ENCODE measurements at regions not wholly inside any gene's neighbourhood (a gene's known extent, or its start where the extent isn't known, plus 50 kb on each side); places are given as distances from the start of the nearest gene placed in this dataset.

- Histone ChIP-seq H3K4me3 (no peak overlapping the region), H3K4me1 (no peaks in the 10 kb centered on the region), H3K27me3 (ENCODE audit: insufficient read depth in 3 of 3, low read length in 2 of 3) (no peaks in the 10 kb centered on the region), H3K9me3 (no peaks in the 10 kb centered on the region), H3K27ac (no peak overlapping the region), H3K36me3 (ENCODE audit: insufficient read depth in 1 of 2, low read depth in 1 of 2) (no peaks in the 10 kb centered on the region)
- TF ChIP-seq CTCF (IDR thresholded peaks at IDR 0.05) = no peak
- no peak for DNase-seq
- 79 to 97% (median 95%) methylated on average over 2 of the region's 2 CpGs for WGBS, 3 donors
- intact Hi-C loops (cut with DNase I) = no loop called here
- no peak for ATAC-seq
These were observed 1013.7 kb upstream of the MAP3K7 start for GRCh38 chr6:91600561-91600960.

GRCh38 chr6:91590191-91590590 is 1003.3 kb upstream of the MAP3K7 start:
- WGBS, 3 donors = 79 to 88% (median 81%) methylated on average over 3 of the region's 3 CpGs
- intact Hi-C loops (cut with DNase I) = no loop called here
- no peak for ATAC-seq

GRCh38 chr6:91580635-91581034 is 993.8 kb upstream of the MAP3K7 start:
- ATAC-seq = no peak
- no peak overlapping the region for H3K4me3 ChIP-seq
- DNase-seq = no peak
- H3K4me1 ChIP-seq = no peaks in the 10 kb centered on the region
- no peak for TF ChIP-seq CTCF (IDR thresholded peaks at IDR 0.05)
- H3K27ac ChIP-seq = no peak overlapping the region
- H3K36me3 ChIP-seq (ENCODE audit: insufficient read depth in 1 of 2, low read depth in 1 of 2) = no peaks in the 10 kb centered on the region
- H3K9me3 ChIP-seq = no peaks in the 10 kb centered on the region
- intact Hi-C loops (cut with DNase I) = no loop called here
- H3K27me3 ChIP-seq (ENCODE audit: insufficient read depth in 3 of 3, low read length in 2 of 3) = no peaks in the 10 kb centered on the region

More at GRCh38 chr6:91590191-91590590, 1003.3 kb upstream of the MAP3K7 start:
- H3K4me1 ChIP-seq = no peaks in the 10 kb centered on the region
- no peaks in the 10 kb centered on the region for H3K27me3 ChIP-seq (ENCODE audit: insufficient read depth in 3 of 3, low read length in 2 of 3)
- H3K4me3 ChIP-seq = no peak overlapping the region
- no peaks in the 10 kb centered on the region for H3K36me3 ChIP-seq (ENCODE audit: insufficient read depth in 1 of 2, low read depth in 1 of 2)
- TF ChIP-seq CTCF (IDR thresholded peaks at IDR 0.05) = no peak
- no peak for DNase-seq
- no peaks in the 10 kb centered on the region for H3K9me3 ChIP-seq
- H3K27ac ChIP-seq = no peak overlapping the region

GRCh38 chr6:91575032-91575431 is 988.2 kb upstream of the MAP3K7 start:
- H3K27me3 ChIP-seq (ENCODE audit: insufficient read depth in 3 of 3, low read length in 2 of 3) = no peaks in the 10 kb centered on the region
- ATAC-seq = no peak
- no peak for TF ChIP-seq CTCF (IDR thresholded peaks at IDR 0.05)
- intact Hi-C loops (cut with DNase I) = no loop called here
- H3K36me3 ChIP-seq (ENCODE audit: insufficient read depth in 1 of 2, low read depth in 1 of 2) = no peaks in the 10 kb centered on the region
- WGBS, 3 donors = 92 to 98% (median 96%) methylated on average over 1 of the region's 1 CpG
- no peaks in the 10 kb centered on the region for H3K9me3 ChIP-seq
- no peak for DNase-seq
- H3K27ac ChIP-seq = no peak overlapping the region
- H3K4me1 ChIP-seq = no peaks in the 10 kb centered on the region
- H3K4me3 ChIP-seq = no peak overlapping the region

- Histone ChIP-seq H3K9me3 (no peaks in the 10 kb centered on the region), H3K27ac (no peak overlapping the region), H3K36me3 (ENCODE audit: insufficient read depth in 1 of 2, low read depth in 1 of 2) (no peaks in the 10 kb centered on the region), H3K4me1 (no peaks in the 10 kb centered on the region), H3K4me3 (no peak overlapping the region), H3K27me3 (ENCODE audit: insufficient read depth in 3 of 3, low read length in 2 of 3) (no peaks in the 10 kb centered on the region)
- no peak for TF ChIP-seq CTCF (IDR thresholded peaks at IDR 0.05)
- ATAC-seq = no peak
- 59 to 69% (median 69%) methylated on average over 3 of the region's 3 CpGs for WGBS, 3 donors
- intact Hi-C loops (cut with DNase I) = no loop called here
- no peak for DNase-seq
These were observed 987.0 kb upstream of the MAP3K7 start for GRCh38 chr6:91573826-91574416.
